ENCODE measurements at regions not wholly inside any gene's neighbourhood (a gene's known extent, or its start where the extent isn't known, plus 50 kb on each side); places are given as distances from the start of the nearest gene placed in this dataset.

- Histone ChIP-seq H3K4me3 (ENCODE audit: low read depth, low read length) (no peak overlapping the region), H3K27ac (no peak overlapping the region), H3K36me3 (replicated peaks) (no peaks in the 10 kb centered on the region), H3K27me3 (replicated peaks) (no peaks in the 10 kb centered on the region)
- DNase-seq: no peak
- TF ChIP-seq CTCF (IDR thresholded peaks at IDR 0.05; ENCODE audit: low read depth, low read length, missing control alignments): no peak
- in situ Hi-C loops (cut with HindIII; ENCODE audit: low pct_ligation_motif_present, low sequenced_read_pairs): no loop called here
Observed at GRCh38 chr4:163941221-163941905, 446.9 kb downstream of the TMA16 start.

GRCh38 chr4:163948920-163949455 lies 454.5 kb downstream of the TMA16 start:
- no peak for DNase-seq
- no peak overlapping the region for H3K4me3 ChIP-seq (ENCODE audit: low read depth, low read length)
- in situ Hi-C loops (cut with HindIII; ENCODE audit: low pct_ligation_motif_present, low sequenced_read_pairs): no loop called here
- H3K27me3 ChIP-seq (replicated peaks): no peaks in the 10 kb centered on the region
- TF ChIP-seq CTCF (IDR thresholded peaks at IDR 0.05; ENCODE audit: low read depth, low read length, missing control alignments): no peak
- H3K36me3 ChIP-seq (replicated peaks): no peaks in the 10 kb centered on the region
- H3K27ac ChIP-seq: no peak overlapping the region

DNA sequence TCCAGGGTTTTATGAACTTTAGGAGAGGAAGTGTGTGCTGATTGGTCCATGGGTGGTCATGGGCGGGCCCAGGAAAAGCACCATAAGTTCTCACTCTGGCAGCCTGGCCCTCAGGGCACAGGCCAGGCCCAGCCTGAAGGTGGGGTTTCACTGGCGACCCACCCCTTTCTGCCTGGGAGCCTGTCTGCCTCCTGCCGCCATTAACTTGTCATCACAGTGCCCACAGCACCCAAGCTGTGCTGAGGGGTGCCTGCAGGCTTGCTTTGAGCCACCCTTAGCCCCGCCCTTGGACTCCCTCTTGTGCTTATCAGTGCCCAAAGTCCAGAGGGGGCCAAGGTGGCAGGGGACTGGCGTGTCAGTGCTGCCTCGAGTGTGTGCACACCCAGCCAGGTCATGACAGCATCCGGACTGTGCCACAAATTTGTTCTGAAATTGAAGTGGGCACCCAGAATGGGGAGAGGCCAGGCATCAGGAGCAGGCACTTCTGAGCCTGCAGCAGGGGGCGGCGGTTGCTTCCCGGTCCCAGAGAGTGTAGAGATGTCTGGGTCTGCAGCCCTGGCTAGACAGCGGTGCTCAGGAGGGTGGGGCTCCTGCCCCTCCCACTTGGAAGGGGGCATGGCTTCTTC lies 455.6 kb downstream of the TMA16 start:
- no peak for DNase-seq
- no peak for TF ChIP-seq CTCF (IDR thresholded peaks at IDR 0.05; ENCODE audit: low read depth, low read length, missing control alignments)
- no peak overlapping the region for H3K4me3 ChIP-seq (ENCODE audit: low read depth, low read length)
- in situ Hi-C loops (cut with HindIII; ENCODE audit: low pct_ligation_motif_present, low sequenced_read_pairs): no loop called here
- no peaks in the 10 kb centered on the region for H3K27me3 ChIP-seq (replicated peaks)
- H3K27ac ChIP-seq: no peak overlapping the region
- H3K36me3 ChIP-seq (replicated peaks): no peaks in the 10 kb centered on the region

DNA sequence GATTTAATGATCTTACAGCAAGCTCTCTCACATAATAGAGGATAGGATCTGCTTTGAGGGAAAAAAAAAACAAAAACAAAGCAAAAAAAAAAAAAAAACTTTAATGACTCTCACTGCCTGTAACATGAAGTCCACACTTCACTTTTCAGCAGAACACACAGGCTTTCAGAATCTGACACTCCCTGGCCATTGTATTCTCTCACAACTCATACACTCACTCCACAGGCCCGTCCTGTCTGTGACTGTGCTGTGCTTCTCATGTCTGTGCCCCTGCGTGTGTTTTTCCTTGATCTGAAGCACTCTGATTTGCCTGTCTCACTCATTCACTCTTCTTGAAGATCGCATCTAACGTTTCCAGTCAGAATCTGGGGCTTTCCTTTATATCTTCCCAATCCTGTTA lies 460.8 kb downstream of the TMA16 start:
- Histone ChIP-seq H3K27me3 (replicated peaks) (no peaks in the 10 kb centered on the region), H3K4me3 (ENCODE audit: low read depth, low read length) (no peak overlapping the region), H3K27ac (no peak overlapping the region), H3K36me3 (replicated peaks) (no peaks in the 10 kb centered on the region)
- in situ Hi-C loops (cut with HindIII; ENCODE audit: low pct_ligation_motif_present, low sequenced_read_pairs): no loop called here
- no peak for TF ChIP-seq CTCF (IDR thresholded peaks at IDR 0.05; ENCODE audit: low read depth, low read length, missing control alignments)
- DNase-seq: no peak

DNA sequence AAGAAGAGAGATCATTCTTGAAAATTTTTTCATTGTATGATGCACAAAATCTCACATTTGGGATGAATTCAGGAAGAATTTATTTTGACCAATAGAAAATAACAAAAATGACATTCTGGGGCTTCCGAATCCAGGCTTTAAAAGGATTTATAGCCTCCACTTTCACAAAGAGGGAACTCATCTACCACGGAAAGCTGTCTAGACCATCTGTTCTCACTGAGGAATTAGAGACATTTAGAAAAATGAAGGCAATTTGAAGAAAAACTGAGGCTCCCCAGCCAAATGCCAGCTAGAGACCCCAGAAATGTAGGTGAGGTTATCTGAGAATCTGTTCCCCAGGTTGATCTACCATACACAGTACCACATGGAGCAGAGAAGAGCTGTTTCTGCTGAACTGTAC lies 464.3 kb downstream of the TMA16 start:
- Histone ChIP-seq H3K27me3 (replicated peaks) (no peaks in the 10 kb centered on the region), H3K27ac (no peak overlapping the region), H3K4me3 (ENCODE audit: low read depth, low read length) (no peak overlapping the region), H3K36me3 (replicated peaks) (no peaks in the 10 kb centered on the region)
- no peak for DNase-seq
- in situ Hi-C loops (cut with HindIII; ENCODE audit: low pct_ligation_motif_present, low sequenced_read_pairs): no loop called here
- TF ChIP-seq CTCF (IDR thresholded peaks at IDR 0.05; ENCODE audit: low read depth, low read length, missing control alignments): no peak
